ENCODE measurements at regions not wholly inside any gene's neighbourhood (a gene's known extent, or its start where the extent isn't known, plus 50 kb on each side); places are given as distances from the start of the nearest gene placed in this dataset.

DNA sequence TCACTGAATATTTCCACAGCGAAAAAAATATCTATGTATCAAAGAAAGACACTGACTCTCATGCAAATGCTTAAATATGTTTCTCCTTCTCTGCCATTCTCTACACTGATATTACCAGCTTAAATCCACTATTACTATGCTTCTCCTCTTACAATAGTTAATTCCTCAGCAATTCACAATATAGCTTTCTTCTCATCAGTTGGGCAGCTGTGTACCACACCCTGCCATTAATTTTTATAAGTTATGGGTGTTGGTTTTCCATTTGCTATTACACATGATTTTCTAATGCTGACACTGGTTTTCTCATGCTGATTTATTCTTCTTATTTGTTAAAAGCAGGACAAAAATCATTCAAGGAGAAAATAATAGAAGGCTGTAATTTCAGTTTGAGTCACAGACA, 251.8 kb downstream of the TBX15 start:
- H3K4me3 ChIP-seq (ENCODE audit: low read length): no peak overlapping the region
- DNase-seq (no peak), ATAC-seq (no peak)
- no peaks in the 10 kb centered on the region for H3K9me3 ChIP-seq (ENCODE audit: control insufficient read depth, low read length)
- H3K27me3 ChIP-seq (ENCODE audit: control insufficient read depth, insufficient read depth): no peaks in the 10 kb centered on the region
- intact Hi-C loops (cut with DNase I): no loop called here
- WGBS: 97% methylated on average over 1 of the region's 1 CpG
- H3K4me1 ChIP-seq (ENCODE audit: control insufficient read depth, insufficient read depth, low read length): no peaks in the 10 kb centered on the region
- no peak overlapping the region for H3K27ac ChIP-seq (ENCODE audit: low read length)

- intact Hi-C loops (cut with DNase I): no loop called here
- peak; percentile 54 to 73 for ATAC-seq
Observed at GRCh38 chr1:118717893-118718292, 270.2 kb downstream of the TBX15 start.

GRCh38 chr1:118716775-118717174, 271.4 kb downstream of the TBX15 start:
- Histone ChIP-seq H3K27ac (ENCODE audit: low read length) (no peak overlapping the region), H3K4me1 (ENCODE audit: control insufficient read depth, insufficient read depth, low read length) (no peaks in the 10 kb centered on the region), H3K9me3 (ENCODE audit: control insufficient read depth, low read length) (no peaks in the 10 kb centered on the region), H3K27me3 (ENCODE audit: control insufficient read depth, insufficient read depth) (no peaks in the 10 kb centered on the region), H3K4me3 (ENCODE audit: low read length) (no peak overlapping the region)
- intact Hi-C loops (cut with DNase I): no loop called here
- peak in 1 of 3 donors; percentile 25 for DNase-seq
- no peak for ATAC-seq
- WGBS: 61% methylated on average over 1 of the region's 1 CpG

More at GRCh38 chr1:118717893-118718292, 270.2 kb downstream of the TBX15 start:
- H3K27me3 ChIP-seq (ENCODE audit: control insufficient read depth, insufficient read depth): no peaks in the 10 kb centered on the region
- no peak for DNase-seq
- H3K4me1 ChIP-seq (ENCODE audit: control insufficient read depth, insufficient read depth, low read length): no peaks in the 10 kb centered on the region
- H3K27ac ChIP-seq (ENCODE audit: low read length): no peak overlapping the region
- no peak overlapping the region for H3K4me3 ChIP-seq (ENCODE audit: low read length)
- H3K9me3 ChIP-seq (ENCODE audit: control insufficient read depth, low read length): no peaks in the 10 kb centered on the region
- WGBS: 52% methylated on average over 3 of the region's 3 CpGs

GRCh38 chr1:118711356-118711755, 276.8 kb downstream of the TBX15 start:
- H3K27ac ChIP-seq (ENCODE audit: low read length): no peak overlapping the region
- no peaks in the 10 kb centered on the region for H3K9me3 ChIP-seq (ENCODE audit: control insufficient read depth, low read length)
- intact Hi-C loops (cut with DNase I): no loop called here
- WGBS: 52% methylated on average over 2 of the region's 2 CpGs
- no peaks in the 10 kb centered on the region for H3K4me1 ChIP-seq (ENCODE audit: control insufficient read depth, insufficient read depth, low read length)
- ATAC-seq (no peak), DNase-seq (no peak)
- no peaks in the 10 kb centered on the region for H3K27me3 ChIP-seq (ENCODE audit: control insufficient read depth, insufficient read depth)
- H3K4me3 ChIP-seq (ENCODE audit: low read length): no peak overlapping the region

GRCh38 chr1:118698911-118699310, 289.2 kb downstream of the TBX15 start:
- no peak for ATAC-seq
- Histone ChIP-seq H3K4me1 (ENCODE audit: control insufficient read depth, insufficient read depth, low read length) (no peaks in the 10 kb centered on the region), H3K27ac (ENCODE audit: low read length) (no peak overlapping the region), H3K27me3 (ENCODE audit: control insufficient read depth, insufficient read depth) (no peaks in the 10 kb centered on the region), H3K9me3 (ENCODE audit: control insufficient read depth, low read length) (no peaks in the 10 kb centered on the region), H3K4me3 (ENCODE audit: low read length) (no peak overlapping the region)
- WGBS: 43% methylated on average over 2 of the region's 2 CpGs
- no peak for DNase-seq
- intact Hi-C loops (cut with DNase I): no loop called here

- DNase-seq: no peak
- WGBS: 64% methylated on average over 1 of the region's 1 CpG
- intact Hi-C loops (cut with DNase I): no loop called here
Observed at GRCh38 chr1:118692143-118692542, 296.0 kb downstream of the TBX15 start.

GRCh38 chr1:118688891-118689290, 299.3 kb downstream of the TBX15 start:
- DNase-seq (no peak), ATAC-seq (no peak)
- no peaks in the 10 kb centered on the region for H3K27me3 ChIP-seq (ENCODE audit: control insufficient read depth, insufficient read depth)
- 43% methylated on average over 2 of the region's 2 CpGs for WGBS
- H3K4me3 ChIP-seq (ENCODE audit: low read length): no peak overlapping the region
- H3K4me1 ChIP-seq (ENCODE audit: control insufficient read depth, insufficient read depth, low read length): no peaks in the 10 kb centered on the region
- H3K9me3 ChIP-seq (ENCODE audit: control insufficient read depth, low read length): no peaks in the 10 kb centered on the region
- H3K27ac ChIP-seq (ENCODE audit: low read length): no peak overlapping the region
- intact Hi-C loops (cut with DNase I): no loop called here

More at GRCh38 chr1:118692143-118692542, 296.0 kb downstream of the TBX15 start:
- Histone ChIP-seq H3K4me1 (ENCODE audit: control insufficient read depth, insufficient read depth, low read length) (no peaks in the 10 kb centered on the region), H3K27ac (ENCODE audit: low read length) (no peak overlapping the region), H3K27me3 (ENCODE audit: control insufficient read depth, insufficient read depth) (no peaks in the 10 kb centered on the region), H3K4me3 (ENCODE audit: low read length) (no peak overlapping the region), H3K9me3 (ENCODE audit: control insufficient read depth, low read length) (no peaks in the 10 kb centered on the region)
- no peak for ATAC-seq

- DNase-seq (no peak), ATAC-seq (no peak)
- no peak overlapping the region for H3K4me3 ChIP-seq (ENCODE audit: low read length)
- H3K9me3 ChIP-seq (ENCODE audit: control insufficient read depth, low read length): no peaks in the 10 kb centered on the region
- H3K27ac ChIP-seq (ENCODE audit: low read length): no peak overlapping the region
- 70% methylated on average over 2 of the region's 2 CpGs for WGBS
- intact Hi-C loops (cut with DNase I): no loop called here
- H3K4me1 ChIP-seq (ENCODE audit: control insufficient read depth, insufficient read depth, low read length): no peaks in the 10 kb centered on the region
- H3K27me3 ChIP-seq (ENCODE audit: control insufficient read depth, insufficient read depth): no peaks in the 10 kb centered on the region
Observed at GRCh38 chr1:118661769-118662320, 326.3 kb downstream of the TBX15 start.

DNA sequence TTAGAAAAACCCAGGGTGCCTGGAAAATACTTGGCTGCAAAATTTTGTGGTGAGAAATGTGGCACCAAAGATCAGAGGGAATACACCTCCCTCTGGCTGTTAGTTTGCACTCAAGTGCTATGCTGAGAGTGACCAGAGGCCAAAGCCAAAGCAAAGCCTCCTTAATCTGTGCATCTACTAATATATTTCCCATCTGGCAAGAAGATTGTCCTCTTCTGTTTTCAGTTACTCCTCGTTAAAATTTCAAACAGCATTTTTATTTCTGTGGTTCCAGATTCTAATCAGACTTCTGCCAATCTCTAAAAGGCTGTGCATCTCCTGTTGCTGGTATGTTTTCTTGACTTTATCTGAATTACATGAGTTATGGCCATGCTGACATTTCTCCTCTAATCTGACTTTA, 327.4 kb downstream of the TBX15 start:
- no peak for DNase-seq
- WGBS: 25% methylated on average over 1 of the region's 1 CpG
- intact Hi-C loops (cut with DNase I): no loop called here
- no peaks in the 10 kb centered on the region for H3K4me1 ChIP-seq (ENCODE audit: control insufficient read depth, insufficient read depth, low read length)
- ATAC-seq: no peak
- no peaks in the 10 kb centered on the region for H3K27me3 ChIP-seq (ENCODE audit: control insufficient read depth, insufficient read depth)
- H3K27ac ChIP-seq (ENCODE audit: low read length): no peak overlapping the region
- H3K4me3 ChIP-seq (ENCODE audit: low read length): no peak overlapping the region
- no peaks in the 10 kb centered on the region for H3K9me3 ChIP-seq (ENCODE audit: control insufficient read depth, low read length)

GRCh38 chr1:118659646-118660045, 328.5 kb downstream of the TBX15 start:
- no peak for ATAC-seq
- no peak overlapping the region for H3K27ac ChIP-seq (ENCODE audit: low read length)
- no peak for DNase-seq
- no peak overlapping the region for H3K4me3 ChIP-seq (ENCODE audit: low read length)
- H3K27me3 ChIP-seq (ENCODE audit: control insufficient read depth, insufficient read depth): no peaks in the 10 kb centered on the region
- intact Hi-C loops (cut with DNase I): no loop called here
- no peaks in the 10 kb centered on the region for H3K9me3 ChIP-seq (ENCODE audit: control insufficient read depth, low read length)
- 21% methylated on average over 3 of the region's 3 CpGs for WGBS
- H3K4me1 ChIP-seq (ENCODE audit: control insufficient read depth, insufficient read depth, low read length): no peaks in the 10 kb centered on the region

DNA sequence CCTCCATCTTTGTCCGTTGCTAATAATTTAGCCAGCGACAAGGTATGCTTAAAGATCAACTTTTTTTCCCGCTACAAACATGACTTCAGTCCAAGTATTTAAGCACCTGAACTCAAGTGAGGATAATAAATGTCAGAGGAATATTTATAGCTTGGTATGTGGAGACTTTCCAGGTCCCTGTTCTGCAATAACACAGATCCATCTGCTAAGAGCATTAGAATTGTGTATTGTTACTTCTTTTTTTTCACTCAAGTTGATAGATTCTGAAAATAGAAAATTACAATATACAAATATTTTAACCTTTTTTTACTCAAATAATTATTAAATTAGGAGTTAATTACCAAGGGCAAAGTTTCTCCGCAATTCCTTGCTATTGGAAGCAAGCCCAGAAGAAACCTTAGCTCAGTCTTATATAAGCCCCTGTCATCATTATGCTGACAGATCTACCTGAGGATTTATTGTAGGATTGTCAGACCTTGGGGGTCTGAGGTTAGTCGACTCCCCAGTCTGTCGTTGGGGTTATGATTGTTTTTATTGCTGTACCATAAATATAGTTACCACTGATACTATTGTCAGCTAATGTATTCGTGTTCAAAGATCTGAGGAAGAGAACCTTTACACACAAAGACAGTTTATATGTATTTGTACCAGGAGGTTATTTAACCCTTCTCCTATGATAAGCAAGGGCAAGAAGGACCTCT, 337.9 kb downstream of the TBX15 start:
- H3K4me3 ChIP-seq (ENCODE audit: low read length): no peak overlapping the region
- 53% methylated on average over 7 of the region's 7 CpGs for WGBS
- H3K27ac ChIP-seq (ENCODE audit: low read length): no peak overlapping the region
- no peaks in the 10 kb centered on the region for H3K4me1 ChIP-seq (ENCODE audit: control insufficient read depth, insufficient read depth, low read length)
- ATAC-seq: no peak
- H3K27me3 ChIP-seq (ENCODE audit: control insufficient read depth, insufficient read depth): no peaks in the 10 kb centered on the region
- intact Hi-C loops (cut with DNase I): no loop called here
- H3K9me3 ChIP-seq (ENCODE audit: control insufficient read depth, low read length): no peaks in the 10 kb centered on the region
- no peak for DNase-seq
